Activated CD8-positive, alpha-beta T cell treated with anti-CD3 and anti-CD28 coated beads for 36 hours (primary cell): ENCODE measurements at regions not wholly inside any gene's neighbourhood (a gene's known extent, or its start where the extent isn't known, plus 50 kb on each side); places are given as distances from the start of the nearest gene placed in this dataset.

Source experiments
- ATAC-seq: fragments of 200-7000 bp; cut with Tn5 transposase; one replicate; pipeline ENCODE4 v1.10.0; 2021; ENCODE audit warnings: mild to moderate bottlenecking, moderate library complexity
- CTCF ChIA-PET: fragments of 350-600 bp; sonication (Branson Sonifier 250); formaldehyde crosslinking; loops from one replicate; lab custom pipeline; 2021; ENCODE audit warnings: antibody characterized with exemption; lab: Charles Lee
- POLR2A ChIA-PET: fragments of 350-600 bp; sonication (Branson Sonifier 250); formaldehyde crosslinking; loops from one replicate; lab custom pipeline; 2021; ENCODE audit warnings: antibody characterized with exemption; lab: Charles Lee
- DNase-seq: peaks from one replicate; pipeline ENCODE4 v3.0.0-alpha.2; 2020
- H3K27ac Mint-ChIP-seq: one replicate; pipeline ENCODE4 v1.8.0; 2021; ENCODE audit warnings: mild to moderate bottlenecking, mixed read lengths
- H3K27me3 Mint-ChIP-seq: one replicate; pipeline ENCODE4 v1.8.0; 2021; ENCODE audit warnings: mixed read lengths
- H3K36me3 Mint-ChIP-seq: one replicate; pipeline ENCODE4 v1.8.0; 2021; ENCODE audit warnings: low read depth, mixed read lengths
- H3K4me1 Mint-ChIP-seq: one replicate; pipeline ENCODE4 v1.8.0; 2021; ENCODE audit warnings: low read depth, mixed read lengths
- H3K4me3 Mint-ChIP-seq: one replicate; pipeline ENCODE4 v1.8.0; 2021; ENCODE audit warnings: mild to moderate bottlenecking, moderate library complexity, mixed read lengths
- H3K9me3 Mint-ChIP-seq: one replicate; pipeline ENCODE4 v1.8.0; 2021; ENCODE audit warnings: mixed read lengths
- intact Hi-C: fragments of 100-400 bp; cut with micrococcal nuclease; formaldehyde crosslinking; loops from one replicate; pipeline ENCODE4 v1.10.0; 2022
- TF ChIP-seq, protein P1 (sequence below): fragments of 200-600 bp; IDR thresholded peaks from one replicate; pipeline ENCODE4 v1.8.0; 2022; ENCODE audit warnings: antibody characterized with exemption, mild to moderate bottlenecking

GRCh38 chr10:90274721-90275468 is 573.5 kb downstream of the KIF20B start:
- ChIA-PET CTCF (no interaction called here), POLR2A (no interaction called here)
- no peaks in the 10 kb centered on the region for H3K9me3 Mint-ChIP-seq
- no peaks in the 10 kb centered on the region for H3K36me3 Mint-ChIP-seq
- ATAC-seq = no peak
- H3K27me3 Mint-ChIP-seq = no peaks in the 10 kb centered on the region
- TF ChIP-seq, protein P1, sequence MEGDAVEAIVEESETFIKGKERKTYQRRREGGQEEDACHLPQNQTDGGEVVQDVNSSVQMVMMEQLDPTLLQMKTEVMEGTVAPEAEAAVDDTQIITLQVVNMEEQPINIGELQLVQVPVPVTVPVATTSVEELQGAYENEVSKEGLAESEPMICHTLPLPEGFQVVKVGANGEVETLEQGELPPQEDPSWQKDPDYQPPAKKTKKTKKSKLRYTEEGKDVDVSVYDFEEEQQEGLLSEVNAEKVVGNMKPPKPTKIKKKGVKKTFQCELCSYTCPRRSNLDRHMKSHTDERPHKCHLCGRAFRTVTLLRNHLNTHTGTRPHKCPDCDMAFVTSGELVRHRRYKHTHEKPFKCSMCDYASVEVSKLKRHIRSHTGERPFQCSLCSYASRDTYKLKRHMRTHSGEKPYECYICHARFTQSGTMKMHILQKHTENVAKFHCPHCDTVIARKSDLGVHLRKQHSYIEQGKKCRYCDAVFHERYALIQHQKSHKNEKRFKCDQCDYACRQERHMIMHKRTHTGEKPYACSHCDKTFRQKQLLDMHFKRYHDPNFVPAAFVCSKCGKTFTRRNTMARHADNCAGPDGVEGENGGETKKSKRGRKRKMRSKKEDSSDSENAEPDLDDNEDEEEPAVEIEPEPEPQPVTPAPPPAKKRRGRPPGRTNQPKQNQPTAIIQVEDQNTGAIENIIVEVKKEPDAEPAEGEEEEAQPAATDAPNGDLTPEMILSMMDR = no peak
- no peaks in the 10 kb centered on the region for H3K4me1 Mint-ChIP-seq
- H3K27ac Mint-ChIP-seq = no peak overlapping the region
- no peak for DNase-seq
- no peak overlapping the region for H3K4me3 Mint-ChIP-seq
- intact Hi-C loops = no loop called here

- intact Hi-C loops = no loop called here
- ATAC-seq (no peak), DNase-seq (no peak)
- ChIA-PET POLR2A (no interaction called here), CTCF (no interaction called here)
- no peaks in the 10 kb centered on the region for H3K9me3 Mint-ChIP-seq
- no peaks in the 10 kb centered on the region for H3K4me1 Mint-ChIP-seq
- no peaks in the 10 kb centered on the region for H3K27me3 Mint-ChIP-seq
- H3K4me3 Mint-ChIP-seq = no peak overlapping the region
- TF ChIP-seq, protein P1 = no peak
- no peak overlapping the region for H3K27ac Mint-ChIP-seq
- H3K36me3 Mint-ChIP-seq = no peaks in the 10 kb centered on the region
Measured at GRCh38 chr10:90276894-90277475, 575.6 kb downstream of the KIF20B start.

DNA sequence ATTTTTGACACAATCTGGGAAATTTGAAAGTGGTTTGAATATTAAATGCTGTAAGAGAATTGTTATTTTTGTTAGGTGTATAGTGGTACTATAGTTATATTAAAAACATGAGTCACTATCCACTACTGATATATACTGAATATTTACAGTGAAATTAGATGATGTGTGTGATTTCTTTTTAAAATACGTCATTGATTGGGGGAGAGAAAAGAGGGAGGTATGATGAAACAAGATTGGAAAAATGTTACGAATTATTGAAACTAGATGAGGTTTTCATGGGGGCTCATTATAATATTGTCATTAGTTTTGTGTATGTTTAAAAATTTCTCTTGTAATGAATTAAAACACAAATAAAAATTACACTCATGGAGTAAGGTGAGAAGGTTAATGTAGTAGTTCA is 571.4 kb downstream of the HTR7 start:
- H3K4me3 Mint-ChIP-seq = no peak overlapping the region
- ChIA-PET POLR2A (no interaction called here), CTCF (no interaction called here)
- no peaks in the 10 kb centered on the region for H3K4me1 Mint-ChIP-seq
- no peak for ATAC-seq
- TF ChIP-seq, protein P1 = no peak
- H3K36me3 Mint-ChIP-seq = no peaks in the 10 kb centered on the region
- H3K27me3 Mint-ChIP-seq = peaks cover 8% of the 10 kb centered on the region
- DNase-seq = no peak
- intact Hi-C loops = no loop called here
- H3K27ac Mint-ChIP-seq = no peak overlapping the region
- no peaks in the 10 kb centered on the region for H3K9me3 Mint-ChIP-seq

GRCh38 chr10:90286941-90287340 is 570.9 kb downstream of the HTR7 start:
- CTCF ChIA-PET = no interaction called here

DNA sequence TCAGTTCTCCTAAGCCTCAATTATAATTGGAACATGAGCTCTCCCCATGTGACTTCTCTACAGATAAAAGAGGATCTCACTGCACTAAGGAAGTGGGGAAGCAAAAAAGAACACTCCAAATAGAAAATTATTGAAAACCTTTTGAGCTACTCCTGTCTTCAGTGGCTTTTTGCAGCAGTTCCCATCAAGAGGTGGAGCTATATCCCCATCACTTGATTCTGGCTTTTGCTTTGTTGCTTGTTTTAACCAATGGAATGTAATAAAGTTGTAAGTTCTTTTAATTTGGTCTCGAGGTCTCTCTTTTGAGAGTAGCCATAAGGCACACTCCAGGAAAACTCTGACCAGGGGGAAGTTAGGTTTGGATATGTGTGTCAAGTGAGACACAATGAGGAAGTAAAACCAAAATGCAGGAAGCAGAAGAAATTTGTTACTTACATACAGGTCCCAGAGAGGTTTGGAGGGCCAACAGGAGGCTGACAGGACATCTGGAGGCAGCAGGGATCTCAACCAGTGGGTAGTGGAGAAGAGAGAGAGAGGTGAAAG is 569.4 kb downstream of the HTR7 start:
- intact Hi-C loops = no loop called here
- CTCF ChIA-PET = no interaction called here

More at GRCh38 chr10:90286941-90287340, 570.9 kb downstream of the HTR7 start:
- Mint-ChIP-seq H3K27me3 (peaks cover 8% of the 10 kb centered on the region), H3K36me3 (no peaks in the 10 kb centered on the region), H3K4me1 (no peaks in the 10 kb centered on the region), H3K9me3 (no peaks in the 10 kb centered on the region), H3K4me3 (no peak overlapping the region), H3K27ac (no peak overlapping the region)
- POLR2A ChIA-PET = no interaction called here
- intact Hi-C loops = no loop called here
- TF ChIP-seq, protein P1 = no peak
- ATAC-seq (no peak), DNase-seq (no peak)

More for the DNA sequence above, 569.4 kb downstream of the HTR7 start:
- H3K4me3 Mint-ChIP-seq = no peak overlapping the region
- H3K9me3 Mint-ChIP-seq = no peaks in the 10 kb centered on the region
- TF ChIP-seq, protein P1 = no peak
- POLR2A ChIA-PET = no interaction called here
- H3K4me1 Mint-ChIP-seq = no peaks in the 10 kb centered on the region
- peaks cover 8% of the 10 kb centered on the region for H3K27me3 Mint-ChIP-seq
- ATAC-seq (no peak), DNase-seq (no peak)
- no peak overlapping the region for H3K27ac Mint-ChIP-seq
- no peaks in the 10 kb centered on the region for H3K36me3 Mint-ChIP-seq
